GM12878 (cell line): ENCODE measurements at regions not wholly inside any gene's neighbourhood (a gene's known extent, or its start where the extent isn't known, plus 50 kb on each side); places are given as distances from the start of the nearest gene placed in this dataset.

Experiments
- ATAC-seq: fragments of 200-7000 bp; cut with Tn5 transposase; 3 replicates; pipeline ENCODE4 v1.9.1; 2020; ENCODE audit warnings: mild to moderate bottlenecking, moderate library complexity
- BruUV-seq: library from RNA; stranded (reverse); fragments of 400-500 nt; replicated peaks from 2 replicates; lab custom pipeline; 2021; lab: Mats Ljungman, UMichigan
- CTCF ChIA-PET: fragments of 300-600 bp; sonication (Branson Sonifier 250); formaldehyde crosslinking; extraction: SDS; loops from one replicate; lab custom pipeline; 2021; ENCODE audit warnings: inconsistent platforms; lab: Yijun Ruan, JAX
- POLR2A ChIA-PET: fragments of 350-600 bp; formaldehyde crosslinking; extraction: SDS; loops from one replicate; lab custom pipeline; 2021; ENCODE audit warnings: inconsistent platforms; lab: Charles Lee
- RAD21 ChIA-PET: fragments of 300-600 bp; sonication (Branson Sonifier 250); formaldehyde crosslinking; loops from one replicate; lab custom pipeline; 2023; ENCODE audit warnings: antibody characterized with exemption; ENCODE audit not compliant: unreplicated experiment; lab: Charles Lee
- SMC1A ChIA-PET: fragments of 300-600 bp; sonication (Branson Sonifier 250); formaldehyde crosslinking; loops from one replicate; lab custom pipeline; 2023; ENCODE audit not compliant: unreplicated experiment, uncharacterized antibody; lab: Charles Lee
- DNase-seq: peaks from one replicate; pipeline ENCODE4 v3.0.0-alpha.2; 2011; ENCODE audit warnings: low read depth, low spot score
- FAIRE-seq: peaks from 3 replicates; lab custom pipeline; 2011; peaks lifted over from hg19 to GRCh38; lab: Jason Lieb, UNC
- H2AFZ ChIP-seq: 2 replicates; pipeline ENCODE4 v1.6.0; 2011; ENCODE audit warnings: low read depth, low read length, control low read depth; ENCODE audit not compliant: control insufficient read depth
- H3K27ac ChIP-seq: 2 replicates; pipeline ENCODE4 v1.5.1; 2011; ENCODE audit warnings: control low read depth; ENCODE audit not compliant: control insufficient read depth, insufficient read depth
- H3K27me3 ChIP-seq, 2 experiments: replicated peaks in 1 of 2; 2 replicates each; pipeline versions ENCODE4 v1.6.0 to v1.6.1; 2011; ENCODE audit warnings: low read length in 1 of 2; ENCODE audit not compliant: control insufficient read depth in 2 of 2, insufficient read depth in 2 of 2
- H3K36me3 ChIP-seq, 2 experiments: 2 replicates each; pipeline ENCODE4 v1.5.1; 2011; ENCODE audit warnings: low read length in 1 of 2; ENCODE audit not compliant: control insufficient read depth in 2 of 2, insufficient read depth in 2 of 2
- H3K4me1 ChIP-seq: 2 replicates; pipeline ENCODE4 v1.6.1; 2011; ENCODE audit warnings: mild to moderate bottlenecking, low read length, moderate library complexity, mixed read lengths; ENCODE audit not compliant: control insufficient read depth, insufficient read depth
- H3K4me2 ChIP-seq: 2 replicates; pipeline ENCODE4 v1.6.0; 2011; ENCODE audit warnings: control low read depth; ENCODE audit not compliant: control insufficient read depth, insufficient read depth
- H3K4me3 ChIP-seq: fragments of 200-600 bp; sonication (generic); 2 replicates; pipeline ENCODE4 v1.5.1; 2016
- H3K79me2 ChIP-seq: 2 replicates; pipeline ENCODE4 v1.6.0; 2011; ENCODE audit warnings: low read length; ENCODE audit not compliant: control insufficient read depth, insufficient read depth
- H3K9ac ChIP-seq: 2 replicates; pipeline ENCODE4 v1.8.0; 2011; ENCODE audit warnings: low read length, control low read depth, mixed read lengths; ENCODE audit not compliant: control insufficient read depth, insufficient read depth
- H3K9me3 ChIP-seq: replicated peaks from 3 replicates; pipeline ENCODE4 v1.5.1; 2011; ENCODE audit warnings: mild to moderate bottlenecking, low read length; ENCODE audit not compliant: control insufficient read depth, insufficient read depth
- H4K20me1 ChIP-seq: 2 replicates; pipeline ENCODE4 v1.6.0; 2011; ENCODE audit not compliant: control insufficient read depth, insufficient read depth
- BHLHE40 ChIP-seq, 2 experiments: fragments of 450-650 bp in 1 of 2; IDR thresholded peaks; 2 replicates each; pipeline ENCODE4 v1.6.1; 2011 to 2017; ENCODE audit warnings: low read depth in 2 of 2, borderline replicate concordance in 1 of 2, improper control_type of control experiment in 1 of 2, low read length in 1 of 2, mild to moderate bottlenecking in 1 of 2
- BMI1 ChIP-seq: fragments of 450-650 bp; IDR thresholded peaks from 2 replicates; pipeline ENCODE4 v1.6.1; 2016; ENCODE audit warnings: mild to moderate bottlenecking, moderate library complexity, borderline replicate concordance
- DPF2 ChIP-seq: fragments of 450-650 bp; IDR thresholded peaks from 2 replicates; pipeline ENCODE4 v1.6.1; 2017; ENCODE audit warnings: mild to moderate bottlenecking
- EGR1 ChIP-seq, 2 experiments: IDR thresholded peaks; 1 replicate in 1 of 2; 2 replicates in 1 of 2; pipeline ENCODE4 v1.6.1; 2011 to 2012; ENCODE audit warnings: low read depth in 2 of 2, low read length in 2 of 2, borderline replicate concordance in 1 of 2, mild to moderate bottlenecking in 1 of 2, moderate library complexity in 1 of 2
- FOXK2 ChIP-seq: fragments of 450-650 bp; IDR thresholded peaks from 2 replicates; pipeline ENCODE4 v1.6.1; 2017; ENCODE audit warnings: mild to moderate bottlenecking, moderate library complexity
- PML ChIP-seq: IDR thresholded peaks from 2 replicates; pipeline ENCODE4 v1.6.1; 2012; ENCODE audit warnings: low read length, inconsistent platforms
- POLR2AphosphoS2 ChIP-seq: IDR thresholded peaks from 2 replicates; pipeline ENCODE4 v1.6.1; 2011; ENCODE audit warnings: low read depth, mild to moderate bottlenecking, low read length, improper control_type of control experiment, moderate library complexity
- RCOR1 ChIP-seq: conservative IDR thresholded peaks from 2 replicates; pipeline ENCODE4 v1.6.1; 2012; ENCODE audit warnings: low read depth, low read length, improper control_type of control experiment
- RUNX3 ChIP-seq: IDR thresholded peaks from 2 replicates; pipeline ENCODE4 v1.6.1; 2012; ENCODE audit warnings: low read length, inconsistent platforms
- SP1 ChIP-seq: IDR thresholded peaks from one replicate; pipeline ENCODE4 v1.6.1; 2011; ENCODE audit warnings: low read depth, low read length
- TCF12 ChIP-seq: IDR thresholded peaks from 2 replicates; pipeline ENCODE4 v1.6.1; 2011; ENCODE audit warnings: low read depth, mild to moderate bottlenecking, low read length
- ZNF207 ChIP-seq: fragments of 450-650 bp; IDR thresholded peaks from 2 replicates; pipeline ENCODE4 v1.6.1; 2014; ENCODE audit warnings: antibody characterized with exemption, mild to moderate bottlenecking, borderline replicate concordance
- ZNF217 ChIP-seq: fragments of 450-650 bp; IDR thresholded peaks from 2 replicates; pipeline ENCODE4 v1.6.1; 2017; ENCODE audit warnings: antibody characterized with exemption, mild to moderate bottlenecking
- WGBS: methylation state at CpG from one replicate; pipeline ENCODE4 v1.1.6; 2016; ENCODE audit warnings: low lambda C conversion rate; ENCODE audit not compliant: insufficient replicate concordance, insufficient coverage; ENCODE audit errors: missing lambda C conversion rate; 5-methylcytosine and 5-hydroxymethylcytosine counted together
- in situ Hi-C: fragments of 300-500 bp; cut with MboI; formaldehyde crosslinking; loops from 9 replicates; pipeline ENCODE4 v1.14.3; 2018; ENCODE audit warnings: mixed read lengths
- intact Hi-C: fragments of 100-400 bp; cut with micrococcal nuclease; formaldehyde crosslinking; loops from one replicate; pipeline ENCODE4 v1.14.2; 2022; ENCODE audit not compliant: unreplicated experiment
- TF ChIP-seq, protein P1 (sequence below): IDR thresholded peaks from 2 replicates; pipeline ENCODE4 v1.6.1; 2012; ENCODE audit warnings: improper control_type of control experiment, low read depth, low read length; ENCODE audit not compliant: insufficient replicate concordance

DNA sequence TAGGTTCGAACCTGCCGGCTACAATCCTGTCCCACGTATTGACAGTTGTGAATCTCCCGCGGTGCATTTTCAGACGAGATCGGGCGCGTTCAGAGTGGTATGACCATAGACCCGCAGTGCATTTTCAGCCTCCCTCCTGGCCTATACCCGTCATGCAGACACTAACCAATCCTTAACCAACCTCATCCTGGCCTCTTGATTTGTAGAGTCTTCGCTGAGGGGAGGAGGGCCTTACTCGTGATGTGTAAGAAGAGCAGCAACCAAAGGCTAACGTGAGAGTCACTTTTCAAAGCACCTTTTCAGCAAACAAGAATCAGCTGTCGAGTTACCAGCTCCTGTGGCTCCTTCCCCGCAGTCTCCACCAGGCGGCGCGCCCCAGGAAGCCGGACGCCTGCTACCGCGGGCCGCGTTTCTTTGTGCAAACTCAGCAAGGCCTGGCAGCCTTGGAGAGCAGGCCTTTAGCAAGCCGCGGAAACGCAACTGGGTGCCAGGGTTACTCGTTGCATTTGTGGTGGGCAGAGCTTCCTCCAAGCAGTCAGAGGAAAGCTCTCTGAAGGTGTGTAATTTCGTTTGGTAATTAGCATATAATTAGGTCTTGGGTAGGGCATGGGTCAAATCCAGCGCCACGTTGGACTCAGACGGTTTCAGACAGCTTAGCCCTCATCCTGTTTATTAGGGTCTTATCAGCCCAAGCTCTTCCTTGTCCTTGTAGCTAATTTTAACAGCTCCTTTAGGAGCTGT lies 139.8 kb downstream of the OR2B2 start:
- in situ Hi-C loops: loop anchor here (25.0 kb wide), 1 partner anchor 260 kb away; no protein-coding TSS in a partner anchor
- Histone ChIP-seq H3K4me2 (peak overlapping the region; percentile 17; the same call in 1 of the 2 replicates), H3K27ac (no peak overlapping the region), H3K9ac (no peak overlapping the region), H3K79me2 (no peaks in the 10 kb centered on the region), H3K4me1 (peaks cover 18% of the 10 kb centered on the region), H4K20me1 (no peaks in the 10 kb centered on the region), H3K4me3 (no peak overlapping the region), H3K27me3 (no peaks in the 10 kb centered on the region), H3K9me3 (no peaks in the 10 kb centered on the region), H3K36me3 (no peaks in the 10 kb centered on the region), H2AFZ (peak overlapping the region; percentile 68)
- FAIRE-seq (peak; percentile 89), ATAC-seq (peak; percentile 86), DNase-seq (no peak)
- CTCF ChIA-PET: interaction anchor here (0.6 to 4.3 kb wide), 14 partner anchors 9 to 645 kb away, joined by 3 to 193 read pairs (median 4); a partner anchor contains a TSS
- POLR2A ChIA-PET: interaction anchor here (0.8 to 3.2 kb wide), 11 partner anchors 9 to 124 kb away, joined by 3 to 29 read pairs (median 5); no protein-coding TSS in a partner anchor
- RAD21 ChIA-PET: interaction anchor here (0.6 to 3.9 kb wide), 15 partner anchors 9 to 645 kb away, joined by 3 to 44 read pairs (median 5); a partner anchor contains a TSS
- BruUV-seq: no TSS peak
- SMC1A ChIA-PET: interaction anchor here (1.0 to 4.9 kb wide), 10 partner anchors 12 to 123 kb away, joined by 3 to 93 read pairs (median 4); no protein-coding TSS in a partner anchor
- WGBS: 30% methylated on average over 33 of the region's 33 CpGs
- intact Hi-C loops: no loop called here
- no peak for TF ChIP-seq DPF2
- no peak for TF ChIP-seq PML
- TF ChIP-seq TCF12: peak; percentile 59; the same call in 1 of the 2 replicates
- no peak for TF ChIP-seq ZNF217
- no peak for TF ChIP-seq POLR2AphosphoS2
- TF ChIP-seq, protein P1, sequence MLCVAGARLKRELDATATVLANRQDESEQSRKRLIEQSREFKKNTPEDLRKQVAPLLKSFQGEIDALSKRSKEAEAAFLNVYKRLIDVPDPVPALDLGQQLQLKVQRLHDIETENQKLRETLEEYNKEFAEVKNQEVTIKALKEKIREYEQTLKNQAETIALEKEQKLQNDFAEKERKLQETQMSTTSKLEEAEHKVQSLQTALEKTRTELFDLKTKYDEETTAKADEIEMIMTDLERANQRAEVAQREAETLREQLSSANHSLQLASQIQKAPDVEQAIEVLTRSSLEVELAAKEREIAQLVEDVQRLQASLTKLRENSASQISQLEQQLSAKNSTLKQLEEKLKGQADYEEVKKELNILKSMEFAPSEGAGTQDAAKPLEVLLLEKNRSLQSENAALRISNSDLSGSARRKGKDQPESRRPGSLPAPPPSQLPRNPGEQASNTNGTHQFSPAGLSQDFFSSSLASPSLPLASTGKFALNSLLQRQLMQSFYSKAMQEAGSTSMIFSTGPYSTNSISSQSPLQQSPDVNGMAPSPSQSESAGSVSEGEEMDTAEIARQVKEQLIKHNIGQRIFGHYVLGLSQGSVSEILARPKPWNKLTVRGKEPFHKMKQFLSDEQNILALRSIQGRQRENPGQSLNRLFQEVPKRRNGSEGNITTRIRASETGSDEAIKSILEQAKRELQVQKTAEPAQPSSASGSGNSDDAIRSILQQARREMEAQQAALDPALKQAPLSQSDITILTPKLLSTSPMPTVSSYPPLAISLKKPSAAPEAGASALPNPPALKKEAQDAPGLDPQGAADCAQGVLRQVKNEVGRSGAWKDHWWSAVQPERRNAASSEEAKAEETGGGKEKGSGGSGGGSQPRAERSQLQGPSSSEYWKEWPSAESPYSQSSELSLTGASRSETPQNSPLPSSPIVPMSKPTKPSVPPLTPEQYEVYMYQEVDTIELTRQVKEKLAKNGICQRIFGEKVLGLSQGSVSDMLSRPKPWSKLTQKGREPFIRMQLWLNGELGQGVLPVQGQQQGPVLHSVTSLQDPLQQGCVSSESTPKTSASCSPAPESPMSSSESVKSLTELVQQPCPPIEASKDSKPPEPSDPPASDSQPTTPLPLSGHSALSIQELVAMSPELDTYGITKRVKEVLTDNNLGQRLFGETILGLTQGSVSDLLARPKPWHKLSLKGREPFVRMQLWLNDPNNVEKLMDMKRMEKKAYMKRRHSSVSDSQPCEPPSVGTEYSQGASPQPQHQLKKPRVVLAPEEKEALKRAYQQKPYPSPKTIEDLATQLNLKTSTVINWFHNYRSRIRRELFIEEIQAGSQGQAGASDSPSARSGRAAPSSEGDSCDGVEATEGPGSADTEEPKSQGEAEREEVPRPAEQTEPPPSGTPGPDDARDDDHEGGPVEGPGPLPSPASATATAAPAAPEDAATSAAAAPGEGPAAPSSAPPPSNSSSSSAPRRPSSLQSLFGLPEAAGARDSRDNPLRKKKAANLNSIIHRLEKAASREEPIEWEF: no peak
- TF ChIP-seq BHLHE40 (IDR thresholded peaks at IDR 0.05; ENCODE audit: borderline replicate concordance in 1 of 2, low read depth in 2 of 2, low read length in 1 of 2): peak in 1 of 2 experiments; percentile 29; a peak in 1 of 4 replicates
- no peak for TF ChIP-seq EGR1 (IDR thresholded peaks at IDR 0.05; ENCODE audit: borderline replicate concordance in 1 of 2, low read depth in 2 of 2, low read length in 2 of 2)
- TF ChIP-seq SP1: no peak
- no peak for TF ChIP-seq RCOR1
- TF ChIP-seq RUNX3: peak; percentile 67; the same call in 1 of the 2 replicates
- no peak for TF ChIP-seq ZNF207
- no peak for TF ChIP-seq BMI1
- TF ChIP-seq FOXK2: no peak
